Thyroid gland (tissue), 4 donors: ENCODE measurements at regions not wholly inside any gene's neighbourhood (a gene's known extent, or its start where the extent isn't known, plus 50 kb on each side); places are given as distances from the start of the nearest gene placed in this dataset.

Experiments used
- CTCF ChIP-seq, 6 experiments: fragments of 200-600 bp in 3 of 6; fragments of 450-650 bp in 3 of 6; sonication (generic) in 3 of 6; IDR thresholded peaks; one replicate each; pipeline ENCODE4 v1.5.1; 2016 to 2019; ENCODE audit warnings: antibody characterized with exemption in 6 of 6, mild to moderate bottlenecking in 2 of 6, inconsistent platforms in 1 of 6, moderate library complexity in 1 of 6
- POLR2A ChIP-seq, 2 donors: fragments of 450-650 bp; IDR thresholded peaks; one replicate each; pipeline ENCODE4 v1.6.1; 2017; ENCODE audit warnings: antibody characterized with exemption in 2 of 2, mild to moderate bottlenecking in 2 of 2, moderate library complexity in 1 of 2

DNA sequence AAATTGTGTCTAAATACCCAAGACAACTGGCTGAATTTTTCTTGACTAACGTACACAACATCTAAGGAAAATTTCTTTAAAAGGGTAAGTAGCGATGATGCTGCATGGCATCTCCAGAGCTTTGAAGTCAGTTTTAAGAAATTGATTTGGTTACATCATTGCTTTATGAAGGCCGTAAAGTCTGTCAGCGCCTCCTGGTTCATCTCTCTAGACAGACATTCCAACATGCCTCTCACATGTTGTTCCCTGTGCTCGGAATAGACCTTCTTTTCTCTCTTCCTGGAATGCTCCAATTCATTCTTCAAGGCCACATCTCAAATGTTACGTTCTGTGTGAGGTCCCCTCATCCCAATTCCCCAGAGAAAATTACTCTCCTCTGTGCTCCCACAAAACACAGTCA lies 108.7 kb upstream of the SSBP2 start:
- TF ChIP-seq CTCF (IDR thresholded peaks at IDR 0.05) (no peak), POLR2A (IDR thresholded peaks at IDR 0.05) (no peak)
